HG03457 (cell line): ENCODE measurements at regions not wholly inside any gene's neighbourhood (a gene's known extent, or its start where the extent isn't known, plus 50 kb on each side); places are given as distances from the start of the nearest gene placed in this dataset.

Experiments
- ATAC-seq: cut with Tn5 transposase; IDR thresholded peaks from one replicate; pipeline ENCODE4 v1.9.1; 2021; ENCODE audit warnings: moderate number of reproducible peaks; ENCODE audit not compliant: unreplicated experiment

DNA sequence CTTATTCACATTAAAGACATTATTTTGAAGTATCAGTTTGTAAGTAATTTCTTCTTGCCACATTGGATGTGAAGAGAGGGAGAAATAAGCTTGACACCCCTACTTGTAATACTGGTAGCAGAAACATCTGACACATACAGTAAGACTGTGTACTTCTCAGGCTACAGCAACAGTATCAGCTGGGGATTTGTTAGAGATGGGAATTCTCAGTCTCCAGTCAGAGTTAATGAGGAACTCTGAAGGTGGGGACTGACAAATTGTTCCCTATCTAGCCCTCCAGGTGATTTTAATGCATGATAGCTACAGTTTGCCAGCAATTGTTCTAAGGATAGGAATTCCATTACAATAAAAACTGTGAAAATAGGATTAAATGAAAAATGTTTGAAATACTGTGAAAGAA, 524.8 kb downstream of the PRR16 start:
- ATAC-seq: no peak

DNA sequence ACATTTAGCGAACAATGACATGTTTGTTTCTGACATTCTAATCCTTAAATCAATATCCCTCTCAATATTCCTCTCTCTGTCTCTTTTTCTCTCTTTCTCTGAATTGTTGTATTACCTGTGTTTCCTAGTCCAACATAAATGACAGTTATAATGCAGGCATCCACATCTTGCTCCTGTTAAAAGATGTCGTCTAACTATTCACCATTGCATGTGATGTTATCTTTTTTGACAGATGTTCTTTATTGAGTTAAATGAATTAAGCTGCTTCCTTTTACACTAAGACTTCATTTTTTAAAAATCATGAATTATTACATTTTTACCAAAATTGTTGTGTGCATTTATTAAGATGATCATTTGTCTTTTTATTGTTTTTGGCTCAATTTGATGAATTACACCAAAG, 527.5 kb downstream of the PRR16 start:
- no peak for ATAC-seq

GRCh38 chr5:120994112-120994511, 530.0 kb downstream of the PRR16 start:
- ATAC-seq: no peak

DNA sequence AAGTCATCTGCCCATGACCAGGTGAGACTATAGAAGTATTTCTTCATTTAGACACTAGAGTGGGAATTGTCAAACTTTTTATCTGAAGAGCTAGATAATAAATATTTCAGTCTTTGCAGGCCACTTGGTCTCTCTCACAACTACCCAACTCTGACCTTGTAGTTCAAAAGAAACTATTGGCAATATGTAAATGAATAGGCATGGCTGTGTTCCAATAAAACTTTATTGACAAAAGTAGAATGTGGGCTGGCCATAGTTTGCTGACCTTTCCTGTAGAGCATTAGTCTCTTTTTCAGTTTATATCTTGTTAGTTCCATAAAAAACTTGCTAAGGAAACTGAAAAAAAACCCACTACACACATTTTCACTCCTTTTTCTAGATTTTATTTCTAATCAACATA, 535.5 kb downstream of the PRR16 start:
- ATAC-seq: no peak

- ATAC-seq: no peak
Measured at GRCh38 chr5:121006217-121006616, 542.1 kb downstream of the PRR16 start.

GRCh38 chr5:121008041-121008440, 543.9 kb downstream of the PRR16 start:
- no peak for ATAC-seq

- ATAC-seq: no peak
Measured at GRCh38 chr5:121009058-121009457, 545.0 kb downstream of the PRR16 start.

- ATAC-seq: no peak
Measured at GRCh38 chr5:121018004-121018403, 553.9 kb downstream of the PRR16 start.

DNA sequence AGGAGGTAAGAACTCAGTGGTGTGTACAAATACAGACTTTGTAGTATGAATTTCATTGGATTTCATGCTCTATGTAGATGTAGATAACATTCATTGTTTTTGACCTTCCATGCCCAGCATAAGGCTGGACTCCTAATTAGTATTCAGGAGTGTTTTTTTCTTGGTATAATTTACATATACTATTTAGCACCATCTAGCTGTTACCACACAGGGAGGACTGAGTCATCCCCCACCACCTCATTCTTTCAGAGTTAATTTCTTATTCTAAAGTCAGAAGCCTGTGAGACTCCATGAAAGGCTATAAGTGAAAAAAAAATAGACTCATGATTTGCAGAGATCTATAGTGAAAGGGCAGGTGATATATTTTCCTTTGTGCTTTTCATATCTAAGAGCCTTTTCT, 555.0 kb downstream of the PRR16 start:
- ATAC-seq: no peak

- no peak for ATAC-seq
Measured at GRCh38 chr5:121019734-121020133, 555.6 kb downstream of the PRR16 start.

DNA sequence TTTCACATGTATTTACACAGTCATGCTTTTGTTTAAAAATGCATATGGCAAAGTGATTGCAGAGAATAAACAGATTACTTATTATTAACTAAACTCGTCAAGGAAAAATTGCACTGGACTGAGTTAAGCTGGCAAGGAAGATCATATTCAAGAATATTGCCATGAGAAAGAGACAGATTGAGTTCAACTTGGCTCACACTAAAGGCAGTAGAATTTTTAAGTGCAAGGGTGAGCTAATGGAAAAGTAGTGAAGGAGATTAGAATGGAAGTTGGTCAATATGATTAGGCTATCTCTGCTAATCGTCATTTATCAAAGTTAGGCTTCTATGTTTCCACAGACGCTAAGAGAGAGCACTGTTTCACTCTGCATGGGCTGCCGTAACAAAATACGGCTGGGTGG, 557.6 kb downstream of the PRR16 start:
- no peak for ATAC-seq

DNA sequence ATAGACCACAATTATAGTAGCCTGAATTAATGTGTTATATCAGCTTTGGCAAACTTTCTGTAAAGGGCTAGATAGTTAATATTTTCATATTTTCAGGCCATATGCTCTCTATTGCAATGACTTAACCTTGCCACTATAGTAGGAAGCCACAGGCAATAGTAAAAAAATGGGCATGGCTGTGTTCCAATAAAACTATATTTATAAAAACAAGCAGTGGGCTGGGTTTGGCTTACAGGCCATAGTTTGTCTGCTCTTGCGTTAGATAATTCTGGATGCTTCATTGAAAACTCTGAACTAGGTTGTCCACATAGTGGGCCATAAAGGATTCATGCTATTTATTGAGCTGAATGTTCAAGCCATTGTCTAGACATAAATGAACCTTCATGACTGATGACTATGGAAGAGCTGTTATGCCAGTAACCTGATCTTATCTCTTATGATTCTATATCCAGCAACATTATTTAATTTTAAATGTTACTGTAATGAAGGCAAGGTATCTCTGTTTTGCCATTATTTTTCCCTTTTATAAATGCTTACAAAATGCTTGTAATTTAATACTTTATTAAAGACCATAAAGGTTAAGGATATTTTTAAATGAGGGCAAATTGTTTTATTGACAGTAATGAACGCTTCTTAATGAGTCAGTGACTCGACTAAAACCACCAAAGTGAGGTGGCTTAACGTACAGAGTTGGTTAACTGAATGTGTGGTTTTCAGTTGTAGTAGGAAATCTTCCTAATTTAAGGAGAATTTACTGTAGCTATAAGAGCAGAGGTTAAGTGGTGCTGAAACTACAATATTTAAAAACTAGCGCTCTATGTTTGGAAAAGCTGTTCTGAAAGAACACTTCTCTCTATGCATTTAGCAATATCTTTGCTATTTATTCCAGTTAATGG, 560.6 kb downstream of the PRR16 start:
- no peak for ATAC-seq

DNA sequence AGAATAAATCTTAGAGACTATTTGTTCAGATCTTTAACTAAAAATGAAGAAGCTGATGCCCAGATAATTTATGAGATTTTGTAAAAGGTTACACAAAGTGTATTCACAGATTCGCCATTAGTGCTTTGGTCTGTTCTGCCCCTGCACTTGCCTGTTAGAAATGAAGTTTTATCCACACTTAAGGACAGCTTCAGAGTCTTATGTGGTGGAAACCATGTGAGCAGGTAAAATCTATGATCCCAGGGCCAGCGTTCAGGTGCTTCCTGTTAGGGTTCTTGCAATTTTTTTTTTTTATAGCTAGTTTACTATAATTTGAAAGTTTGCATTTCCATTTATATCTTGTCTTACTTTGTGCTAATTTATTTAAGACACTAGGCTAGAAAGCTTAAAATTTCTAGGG, 561.6 kb downstream of the PRR16 start:
- ATAC-seq: no peak

DNA sequence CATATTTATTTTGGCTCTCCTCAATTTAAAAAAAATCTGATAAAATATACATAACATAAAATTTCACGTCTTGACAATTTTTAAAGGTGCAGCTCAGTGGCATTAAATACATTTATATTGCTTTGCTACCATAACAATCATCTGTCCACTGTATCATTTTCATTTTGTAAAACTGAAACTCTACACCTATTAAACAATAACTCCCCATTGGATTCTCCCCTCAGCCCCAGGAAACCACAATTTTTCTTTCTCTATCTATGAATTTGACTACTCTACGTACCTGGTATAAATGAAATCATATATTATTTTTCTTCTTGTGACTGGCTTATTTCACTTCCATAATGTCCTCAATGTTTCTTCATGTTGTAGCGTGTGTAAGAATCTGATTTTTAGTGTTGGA, 563.5 kb downstream of the PRR16 start:
- ATAC-seq: peak; percentile 89

DNA sequence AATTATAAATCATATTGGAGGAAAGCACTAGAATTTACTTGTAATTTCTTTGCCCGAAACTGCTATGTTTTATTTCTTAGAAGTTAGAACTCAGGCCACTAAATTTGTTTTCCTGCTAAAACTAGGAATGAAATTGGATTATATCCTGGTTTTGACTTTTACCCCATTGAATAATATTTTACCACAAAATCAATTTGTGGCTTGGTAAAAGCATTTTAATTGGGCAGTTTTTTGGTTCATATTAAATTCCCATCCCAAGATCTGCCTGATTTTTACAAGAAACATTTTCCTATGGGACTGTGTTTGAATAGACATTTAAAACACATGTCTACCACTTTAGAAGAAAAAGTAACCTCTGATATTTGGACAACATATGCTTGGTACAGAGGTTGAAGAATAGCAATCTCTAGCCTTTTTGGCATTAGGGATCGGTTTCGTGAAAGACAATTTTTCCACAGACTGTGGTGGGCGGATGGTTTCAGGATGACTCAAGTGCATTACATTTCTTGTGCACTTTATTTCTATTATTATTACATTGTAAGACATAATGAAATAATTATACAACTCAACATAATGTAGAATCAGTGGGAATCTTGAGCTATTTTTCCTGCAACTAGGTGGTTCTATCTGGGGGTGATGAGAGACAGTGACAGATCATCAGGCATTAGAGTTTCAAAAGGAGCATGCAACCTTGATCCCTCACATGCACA, 565.6 kb downstream of the PRR16 start:
- ATAC-seq: no peak

GRCh38 chr5:121031491-121031890, 567.4 kb downstream of the PRR16 start:
- no peak for ATAC-seq

GRCh38 chr5:121033334-121033733, 569.2 kb downstream of the PRR16 start:
- no peak for ATAC-seq

GRCh38 chr5:121038438-121038837, 574.3 kb downstream of the PRR16 start:
- ATAC-seq: no peak

GRCh38 chr5:121049971-121050370, 585.9 kb downstream of the PRR16 start:
- no peak for ATAC-seq

DNA sequence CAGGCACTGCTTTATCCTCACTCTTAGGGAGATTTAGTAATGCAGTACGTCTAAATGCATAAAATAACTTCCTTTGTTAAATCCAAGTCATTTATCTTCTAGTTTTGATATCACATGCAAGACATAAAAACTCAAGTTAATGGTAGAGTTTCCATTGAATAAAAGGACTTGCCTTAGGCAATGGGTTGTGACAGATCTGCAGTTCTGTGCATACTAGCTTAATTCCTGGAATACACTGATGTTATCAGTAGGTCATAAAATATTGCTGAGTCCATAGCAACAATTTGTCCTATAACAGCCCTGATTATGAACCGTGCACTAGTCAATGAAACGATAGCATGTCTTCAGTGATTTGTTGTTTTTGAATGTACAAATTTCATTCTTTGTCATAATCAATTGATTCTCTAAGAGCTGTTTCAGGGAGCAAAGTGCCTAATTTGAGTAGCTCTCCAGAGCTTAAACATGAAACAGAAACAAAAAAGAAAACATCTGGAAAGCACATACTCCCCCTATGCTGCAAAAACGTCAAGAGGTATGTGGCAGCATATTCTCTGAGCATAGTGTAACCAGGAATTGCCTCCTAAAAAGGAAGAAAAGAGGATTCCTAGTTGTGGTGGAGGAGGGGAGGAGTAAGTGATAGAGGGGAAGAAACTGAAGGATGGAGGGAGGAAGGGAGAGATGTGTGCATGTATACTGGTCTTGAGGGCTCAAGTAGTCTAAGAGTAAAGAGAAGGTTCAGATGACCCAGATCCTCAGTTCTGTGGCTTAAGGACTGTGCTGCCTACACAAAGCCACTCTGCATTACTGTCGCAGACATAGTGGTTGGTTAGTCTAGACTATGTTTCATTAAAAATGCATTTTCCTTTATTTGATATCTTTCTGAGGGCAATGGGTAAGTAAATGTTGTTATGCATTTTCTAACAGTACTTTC, 589.2 kb downstream of the PRR16 start:
- ATAC-seq: no peak

DNA sequence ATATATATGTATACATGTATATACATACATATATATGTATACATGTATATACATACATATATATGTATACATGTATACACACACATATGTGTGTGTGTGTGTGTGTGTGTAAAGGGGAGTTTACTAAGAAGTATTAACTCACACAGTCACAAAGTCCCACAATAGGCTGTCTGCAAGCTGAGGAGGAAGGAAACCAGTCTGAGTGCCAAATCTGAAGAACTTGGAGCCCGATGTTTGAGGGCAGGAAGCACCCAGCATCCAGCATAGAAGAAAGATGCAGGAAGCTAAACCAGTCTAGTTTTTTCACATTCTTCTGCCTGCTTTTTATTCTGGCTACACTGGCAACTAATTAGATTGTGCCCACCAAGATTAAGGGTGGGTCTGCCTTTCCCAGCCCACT, 591.5 kb downstream of the PRR16 start:
- ATAC-seq: no peak
